H1 (cell line): ENCODE measurements at regions not wholly inside any gene's neighbourhood (a gene's known extent, or its start where the extent isn't known, plus 50 kb on each side); places are given as distances from the start of the nearest gene placed in this dataset.

Source experiments
- CTCF ChIA-PET: fragments of 300-600 bp; sonication (Branson Sonifier 250); formaldehyde crosslinking; loops from one replicate; lab custom pipeline; 2021; ENCODE audit not compliant: partially characterized antibody; lab: Charles Lee
- POLR2A ChIA-PET: fragments of 300-600 bp; sonication (Branson Sonifier 250); formaldehyde crosslinking; loops from one replicate; lab custom pipeline; 2021; ENCODE audit warnings: inconsistent platforms; ENCODE audit not compliant: partially characterized antibody; lab: Charles Lee
- DNase-seq, 2 experiments: peaks; one replicate each; pipeline versions ENCODE4 v3.0.0 to v3.0.0-alpha.2; 2010 to 2022; ENCODE audit warnings: low spot score in 2 of 2, low read depth in 1 of 2, mixed read lengths in 1 of 2
- FAIRE-seq: peaks from 2 replicates; lab custom pipeline; 2011; peaks lifted over from hg19 to GRCh38; lab: Jason Lieb, UNC
- H2AFZ ChIP-seq: 2 replicates; pipeline ENCODE4 v1.8.1; 2012; ENCODE audit warnings: low read length, inconsistent platforms
- H2AK5ac ChIP-seq: 2 replicates; pipeline ENCODE4 v1.6.1; 2013; ENCODE audit warnings: low read depth, low read length
- H2BK120ac ChIP-seq: replicated peaks from 2 replicates; pipeline ENCODE3; 2013; ENCODE audit warnings: low read depth, low read length, inconsistent platforms
- H2BK12ac ChIP-seq: 2 replicates; pipeline ENCODE4 v1.6.1; 2013; ENCODE audit warnings: low read depth, low read length
- H2BK15ac ChIP-seq: 2 replicates; pipeline ENCODE4 v1.6.1; 2013; ENCODE audit warnings: low read length
- H2BK20ac ChIP-seq: 2 replicates; pipeline ENCODE4 v1.6.1; 2013; ENCODE audit warnings: low read length
- H2BK5ac ChIP-seq: 2 replicates; pipeline ENCODE4 v1.6.1; 2013; ENCODE audit warnings: low read depth, low read length
- H3K14ac ChIP-seq: 2 replicates; pipeline ENCODE4 v1.6.1; 2013; ENCODE audit warnings: inconsistent platforms; ENCODE audit not compliant: insufficient read length
- H3K18ac ChIP-seq: 2 replicates; pipeline ENCODE4 v1.6.1; 2013; ENCODE audit warnings: low read length; ENCODE audit errors: extremely low read depth
- H3K23ac ChIP-seq: 2 replicates; pipeline ENCODE4 v1.6.1; 2013; ENCODE audit warnings: inconsistent platforms; ENCODE audit not compliant: insufficient read length
- H3K23me2 ChIP-seq: 2 replicates; pipeline ENCODE4 v1.6.1; 2013; ENCODE audit warnings: low read depth, low read length
- H3K27ac ChIP-seq: 2 replicates; pipeline ENCODE4 v1.6.1; 2011; ENCODE audit warnings: low read depth, low read length, inconsistent platforms
- H3K27me3 ChIP-seq, 4 experiments: replicated peaks in 1 of 4; 1 replicate in 1 of 4; 2 replicates in 3 of 4; pipeline versions ENCODE4 v1.6.1 to v1.8.1; 2011 to 2013; ENCODE audit warnings: low read length in 3 of 4, mild to moderate bottlenecking in 3 of 4, inconsistent platforms in 2 of 4, mixed read lengths in 2 of 4, moderate library complexity in 1 of 4; ENCODE audit not compliant: control insufficient read depth in 3 of 4, insufficient read depth in 3 of 4; ENCODE audit errors: extremely low read depth in 1 of 4
- H3K36me3 ChIP-seq, 4 experiments: 2 replicates each; pipeline versions ENCODE4 v1.6.1 to v1.8.1; 2011 to 2013; ENCODE audit warnings: mild to moderate bottlenecking in 4 of 4, low read length in 3 of 4, moderate library complexity in 2 of 4, control low read depth in 1 of 4, inconsistent platforms in 1 of 4; ENCODE audit not compliant: insufficient read depth in 4 of 4, control insufficient read depth in 2 of 4
- H3K4ac ChIP-seq: replicated peaks from 2 replicates; pipeline ENCODE3; 2013; ENCODE audit warnings: low read length, low read depth, mixed read lengths, inconsistent platforms; ENCODE audit not compliant: insufficient read length
- H3K4me1 ChIP-seq, 4 experiments: replicated peaks in 1 of 4; 1 replicate in 1 of 4; 2 replicates in 3 of 4; pipeline versions ENCODE4 v1.6.1 to v1.8.1; 2011 to 2013; ENCODE audit warnings: low read length in 3 of 4, inconsistent platforms in 2 of 4, mixed read lengths in 1 of 4; ENCODE audit not compliant: insufficient read depth in 4 of 4, control insufficient read depth in 3 of 4
- H3K4me2 ChIP-seq, 2 experiments: 2 replicates each; pipeline versions ENCODE4 v1.6.1 to v1.8.1; 2011 to 2013; ENCODE audit warnings: low read depth in 2 of 2, low read length in 2 of 2, control low read depth in 1 of 2, inconsistent platforms in 1 of 2, mild to moderate bottlenecking in 1 of 2; ENCODE audit not compliant: insufficient read depth in 1 of 2
- H3K4me3 ChIP-seq, 4 experiments: fragments of 200-600, 300-600 bp in 1 of 4; sonication (generic), shearing (Covaris generic), sonication (Bioruptor Twin) in 1 of 4; 2 replicates each; pipeline versions ENCODE4 v1.5.1 to v1.8.1; 2011 to 2016; ENCODE audit warnings: low read length in 4 of 4, low read depth in 3 of 4, control low read depth in 2 of 4, inconsistent platforms in 2 of 4, mild to moderate bottlenecking in 2 of 4, mixed read lengths in 1 of 4, moderate library complexity in 1 of 4; ENCODE audit not compliant: insufficient read depth in 2 of 4; ENCODE audit errors: extremely low read depth in 1 of 4
- H3K56ac ChIP-seq: replicated peaks from 2 replicates; pipeline ENCODE3; 2013; ENCODE audit warnings: low read depth, mild to moderate bottlenecking, mixed read lengths, low read length, inconsistent platforms; ENCODE audit not compliant: insufficient read length
- H3K79me1 ChIP-seq: 2 replicates; pipeline ENCODE4 v1.6.1; 2013; ENCODE audit warnings: low read depth, low read length, control low read depth
- H3K79me2 ChIP-seq, 2 experiments: 2 replicates each; pipeline versions ENCODE4 v1.6.1 to v1.8.1; 2012 to 2013; ENCODE audit warnings: low read length in 2 of 2, mild to moderate bottlenecking in 2 of 2, inconsistent platforms in 1 of 2; ENCODE audit not compliant: insufficient read depth in 2 of 2, control insufficient read depth in 1 of 2
- H3K9ac ChIP-seq, 4 experiments: replicated peaks in 1 of 4; 1 replicate in 1 of 4; 2 replicates in 3 of 4; pipeline versions ENCODE4 v1.6.1 to v1.8.1; 2011 to 2013; ENCODE audit warnings: low read depth in 3 of 4, low read length in 3 of 4, control low read depth in 2 of 4, mild to moderate bottlenecking in 2 of 4, moderate library complexity in 2 of 4, inconsistent platforms in 1 of 4; ENCODE audit errors: extremely low read depth in 1 of 4
- H3K9me3 ChIP-seq, 2 experiments: 2 replicates each; pipeline versions ENCODE4 v1.6.1 to v1.8.1; 2012 to 2013; ENCODE audit warnings: mild to moderate bottlenecking in 2 of 2, moderate library complexity in 2 of 2, control low read depth in 1 of 2, inconsistent platforms in 1 of 2, low read depth in 1 of 2, low read length in 1 of 2, mixed read lengths in 1 of 2; ENCODE audit not compliant: insufficient read depth in 2 of 2
- H4K20me1 ChIP-seq, 2 experiments: replicated peaks in 1 of 2; 2 replicates each; pipeline versions ENCODE3 to v1.8.1; 2011 to 2013; ENCODE audit warnings: inconsistent platforms in 2 of 2, low read length in 2 of 2, mild to moderate bottlenecking in 1 of 2; ENCODE audit not compliant: insufficient read depth in 2 of 2, control insufficient read depth in 1 of 2
- H4K5ac ChIP-seq: 2 replicates; pipeline ENCODE4 v1.6.1; 2013; ENCODE audit warnings: low read length, low read depth, mixed read lengths, inconsistent platforms; ENCODE audit not compliant: insufficient read length
- H4K8ac ChIP-seq: 2 replicates; pipeline ENCODE4 v1.8.0; 2013; ENCODE audit warnings: mild to moderate bottlenecking, moderate library complexity, low read length, inconsistent platforms; ENCODE audit not compliant: insufficient read depth; ENCODE audit errors: extremely low read depth
- H4K91ac ChIP-seq: replicated peaks from 2 replicates; pipeline ENCODE3; 2013; ENCODE audit warnings: low read length, mixed read lengths, inconsistent platforms; ENCODE audit not compliant: insufficient read length
- BACH1 ChIP-seq: IDR thresholded peaks from 2 replicates; pipeline ENCODE4 v1.6.1; 2012; ENCODE audit warnings: low read length, improper control_type of control experiment
- BRCA1 ChIP-seq: IDR thresholded peaks from 2 replicates; pipeline ENCODE4 v1.6.1; 2012; ENCODE audit warnings: low read depth, low read length, improper control_type of control experiment
- CBX8 ChIP-seq: fragments of 300-800, 300-1000 bp; sonication (generic); IDR thresholded peaks from 2 replicates; pipeline ENCODE4 v1.7.1; 2016; ENCODE audit warnings: low read depth, low read length, borderline replicate concordance
- CHD2 ChIP-seq: IDR thresholded peaks from 2 replicates; pipeline ENCODE4 v1.6.1; 2012; ENCODE audit warnings: low read length, improper control_type of control experiment
- HDAC2 ChIP-seq, 2 experiments: fragments of 300-600 bp in 1 of 2; sonication (generic) in 1 of 2; IDR thresholded peaks; 2 replicates each; pipeline ENCODE4 v1.6.1; 2011 to 2012; ENCODE audit warnings: low read depth in 2 of 2, low read length in 2 of 2, mild to moderate bottlenecking in 2 of 2, moderate library complexity in 2 of 2, borderline replicate concordance in 1 of 2, inconsistent platforms in 1 of 2
- JUN ChIP-seq: IDR thresholded peaks from 2 replicates; pipeline ENCODE4 v1.6.1; 2011; ENCODE audit warnings: low read depth, mild to moderate bottlenecking, improper control_type of control experiment, low read length
- KDM4A ChIP-seq: IDR thresholded peaks from one replicate; pipeline ENCODE4 v1.7.1; 2012; ENCODE audit warnings: low read depth, mild to moderate bottlenecking, moderate library complexity, low read length, inconsistent platforms; ENCODE audit not compliant: severe bottlenecking
- KDM5A ChIP-seq: fragments of 200-600 bp; IDR thresholded peaks from 2 replicates; pipeline ENCODE4 v1.7.1; 2012; ENCODE audit warnings: mild to moderate bottlenecking, low read length, inconsistent platforms, mixed read lengths
- NRF1 ChIP-seq: IDR thresholded peaks from 2 replicates; pipeline ENCODE4 v1.6.1; 2011; ENCODE audit warnings: mild to moderate bottlenecking, low read depth, low read length, improper control_type of control experiment
- RNF2 ChIP-seq: fragments of 200-900, 300-1000 bp; sonication (generic); IDR thresholded peaks from 2 replicates; pipeline ENCODE4 v1.7.1; 2016; ENCODE audit warnings: borderline replicate concordance, low read depth, mild to moderate bottlenecking, antibody characterized with exemption, low read length; ENCODE audit not compliant: poor library complexity, severe bottlenecking; ENCODE audit errors: missing control alignments
- SIN3A ChIP-seq, 2 experiments: IDR thresholded peaks in 1 of 2; conservative IDR thresholded peaks in 1 of 2; 2 replicates each; pipeline ENCODE4 v1.6.1; 2011 to 2012; ENCODE audit warnings: low read length in 2 of 2, improper control_type of control experiment in 1 of 2, low read depth in 1 of 2, mild to moderate bottlenecking in 1 of 2
- SP1 ChIP-seq: IDR thresholded peaks from 2 replicates; pipeline ENCODE4 v1.6.1; 2011; ENCODE audit warnings: low read depth, low read length
- TBP ChIP-seq: IDR thresholded peaks from 2 replicates; pipeline ENCODE4 v1.6.1; 2011; ENCODE audit warnings: low read depth, low read length, improper control_type of control experiment
- WGBS, 2 experiments: shearing (Covaris generic) in 1 of 2; methylation state at CpG; one replicate each; pipeline versions ENCODE4 v1.1.6 to v1.1.7; 2013 to 2015; ENCODE audit warnings: low lambda C conversion rate in 2 of 2, mixed read lengths in 2 of 2, inconsistent platforms in 1 of 2, low coverage in 1 of 2, missing lambda C conversion rate in 1 of 2; ENCODE audit not compliant: insufficient replicate concordance in 2 of 2, insufficient coverage in 1 of 2, insufficient read length in 1 of 2; ENCODE audit errors: extremely low coverage in 1 of 2, missing lambda C conversion rate in 1 of 2; 5-methylcytosine and 5-hydroxymethylcytosine counted together

GRCh38 chr10:113499806-113500205, 53.0 kb upstream of the HABP2 start:
- no peak overlapping the region for H3K23ac ChIP-seq
- H2BK5ac ChIP-seq = no peak overlapping the region
- no peak overlapping the region for H3K14ac ChIP-seq
- H2BK120ac ChIP-seq = no peak overlapping the region
- no peak overlapping the region for H3K9ac ChIP-seq
- no peaks in the 10 kb centered on the region for H3K36me3 ChIP-seq
- H3K79me2 ChIP-seq = no peaks in the 10 kb centered on the region
- H3K4me1 ChIP-seq = peaks cover 0 to 3% (median 0%) of the 10 kb centered on the region in 4 experiments; a peak in 1 of 7 replicates
- CTCF ChIA-PET = interaction anchor here (1.1 to 2.0 kb wide), 4 partner anchors 14 to 45 kb away, joined by 3 to 6 read pairs (median 4); no protein-coding TSS in a partner anchor
- FAIRE-seq = no peak
- TF ChIP-seq KDM4A (no peak), BACH1 (no peak), BRCA1 (no peak), SIN3A (conservative IDR thresholded peaks at IDR 0.05 in 1 of 2, IDR thresholded peaks at IDR 0.05 in 1 of 2; ENCODE audit: low read depth in 1 of 2, low read length in 2 of 2) (no peak), JUN (no peak), TBP (no peak), RNF2 (no peak), NRF1 (no peak), CHD2 (no peak), CBX8 (no peak), HDAC2 (IDR thresholded peaks at IDR 0.05; ENCODE audit: borderline replicate concordance in 1 of 2, low read depth in 2 of 2, low read length in 2 of 2) (no peak), KDM5A (no peak), SP1 (no peak)
- 83% methylated on average over 5 of the region's 5 CpGs; no CpG with 5 or more reads in 1 of the 2 experiments for WGBS, 2 experiments
- H2AK5ac ChIP-seq = no peak overlapping the region
- H4K8ac ChIP-seq = no peak overlapping the region
- H2BK20ac ChIP-seq = no peak overlapping the region
- peaks cover 0 to 1% (median 0%) of the 10 kb centered on the region in 4 experiments; a peak in 1 of 7 replicates for H3K27me3 ChIP-seq
- H4K20me1 ChIP-seq = no peaks in the 10 kb centered on the region
- H3K4me3 ChIP-seq = no peak overlapping the region
- no peak overlapping the region for H3K18ac ChIP-seq
- no peak overlapping the region for H3K56ac ChIP-seq
- H2BK15ac ChIP-seq = no peak overlapping the region
- H2BK12ac ChIP-seq = no peak overlapping the region
- no peak overlapping the region for H4K91ac ChIP-seq
- DNase-seq = no peak
- no peaks in the 10 kb centered on the region for H3K9me3 ChIP-seq
- H3K79me1 ChIP-seq = no peaks in the 10 kb centered on the region
- no peak overlapping the region for H4K5ac ChIP-seq
- POLR2A ChIA-PET = no interaction called here
- H3K23me2 ChIP-seq = no peaks in the 10 kb centered on the region; the same call in 1 of the 2 replicates
- H2AFZ ChIP-seq = no peak overlapping the region
- no peak overlapping the region for H3K27ac ChIP-seq
- no peak overlapping the region for H3K4me2 ChIP-seq
- no peak overlapping the region for H3K4ac ChIP-seq
